ENCODE measurements at regions not wholly inside any gene's neighbourhood (a gene's known extent, or its start where the extent isn't known, plus 50 kb on each side); places are given as distances from the start of the nearest gene placed in this dataset.

GRCh38 chr18:57243624-57244179, 96.8 kb downstream of the BOD1L2 start:
- H3K9me3 ChIP-seq (ENCODE audit: control insufficient read depth, insufficient read depth, low read depth, low read length) = no peaks in the 10 kb centered on the region

GRCh38 chr18:57249179-57249578, 102.3 kb downstream of the BOD1L2 start:
- no peak overlapping the region for H3K4me2 ChIP-seq (ENCODE audit: extremely low read depth, insufficient read depth, low read length)
- H3K9me3 ChIP-seq (ENCODE audit: control insufficient read depth, insufficient read depth, low read depth, low read length) = no peaks in the 10 kb centered on the region
- H3K27me3 ChIP-seq (ENCODE audit: control insufficient read depth, insufficient read depth, low read length) = no peaks in the 10 kb centered on the region
- no peaks in the 10 kb centered on the region for H4K20me1 ChIP-seq (ENCODE audit: control insufficient read depth, extremely low read depth, insufficient read depth, low read length)
- no peak overlapping the region for H3K27ac ChIP-seq (ENCODE audit: insufficient read depth, low read length)
- no peaks in the 10 kb centered on the region for H3K36me3 ChIP-seq (ENCODE audit: control insufficient read depth, insufficient read depth, low read length)
- TF ChIP-seq EZH2 (IDR thresholded peaks at IDR 0.05; ENCODE audit: low read length, missing control alignments) = no peak
- TF ChIP-seq CTCF (conservative IDR thresholded peaks at IDR 0.05 in 1 of 2, IDR thresholded peaks at IDR 0.05 in 1 of 2; ENCODE audit: low read depth in 1 of 2, low read length in 2 of 2) = no peak
- H2AFZ ChIP-seq (ENCODE audit: low read length) = no peak overlapping the region
- no peak overlapping the region for H3K9ac ChIP-seq (ENCODE audit: insufficient read depth, low read length)
- H3K4me3 ChIP-seq (replicated peaks in 1 of 4; ENCODE audit: control extremely low read depth in 1 of 4, insufficient read depth in 1 of 4, low read depth in 3 of 4, low read length in 4 of 4) = no peak overlapping the region
- no peak for DNase-seq (ENCODE audit: low read depth in 2 of 2)
- no peaks in the 10 kb centered on the region for H3K79me2 ChIP-seq (ENCODE audit: control insufficient read depth, insufficient read depth, low read length)
- H3K4me1 ChIP-seq (ENCODE audit: control insufficient read depth, extremely low read depth, insufficient read depth, low read length) = no peaks in the 10 kb centered on the region

More at GRCh38 chr18:57243624-57244179, 96.8 kb downstream of the BOD1L2 start:
- H2AFZ ChIP-seq (ENCODE audit: low read length) = no peak overlapping the region
- no peaks in the 10 kb centered on the region for H3K4me1 ChIP-seq (ENCODE audit: control insufficient read depth, extremely low read depth, insufficient read depth, low read length)
- H3K36me3 ChIP-seq (ENCODE audit: control insufficient read depth, insufficient read depth, low read length) = no peaks in the 10 kb centered on the region
- H3K4me3 ChIP-seq (replicated peaks in 1 of 4; ENCODE audit: control extremely low read depth in 1 of 4, insufficient read depth in 1 of 4, low read depth in 3 of 4, low read length in 4 of 4) = no peak overlapping the region
- H3K27me3 ChIP-seq (ENCODE audit: control insufficient read depth, insufficient read depth, low read length) = no peaks in the 10 kb centered on the region
- no peaks in the 10 kb centered on the region for H4K20me1 ChIP-seq (ENCODE audit: control insufficient read depth, extremely low read depth, insufficient read depth, low read length)
- TF ChIP-seq EZH2 (IDR thresholded peaks at IDR 0.05; ENCODE audit: low read length, missing control alignments) = no peak
- TF ChIP-seq CTCF (conservative IDR thresholded peaks at IDR 0.05 in 1 of 2, IDR thresholded peaks at IDR 0.05 in 1 of 2; ENCODE audit: low read depth in 1 of 2, low read length in 2 of 2) = no peak
- DNase-seq (ENCODE audit: low read depth in 2 of 2) = no peak
- H3K79me2 ChIP-seq (ENCODE audit: control insufficient read depth, insufficient read depth, low read length) = no peaks in the 10 kb centered on the region
- H3K27ac ChIP-seq (ENCODE audit: insufficient read depth, low read length) = no peak overlapping the region
- no peak overlapping the region for H3K4me2 ChIP-seq (ENCODE audit: extremely low read depth, insufficient read depth, low read length)
- H3K9ac ChIP-seq (ENCODE audit: insufficient read depth, low read length) = no peak overlapping the region

GRCh38 chr18:57249883-57250282, 102.5 kb upstream of the ST8SIA3 start:
- Histone ChIP-seq H3K27ac (ENCODE audit: insufficient read depth, low read length) (no peak overlapping the region), H3K4me2 (ENCODE audit: extremely low read depth, insufficient read depth, low read length) (no peak overlapping the region), H3K36me3 (ENCODE audit: control insufficient read depth, insufficient read depth, low read length) (no peaks in the 10 kb centered on the region), H2AFZ (ENCODE audit: low read length) (no peak overlapping the region), H3K4me1 (ENCODE audit: control insufficient read depth, extremely low read depth, insufficient read depth, low read length) (no peaks in the 10 kb centered on the region), H3K9ac (ENCODE audit: insufficient read depth, low read length) (no peak overlapping the region), H3K79me2 (ENCODE audit: control insufficient read depth, insufficient read depth, low read length) (no peaks in the 10 kb centered on the region), H3K4me3 (replicated peaks in 1 of 4; ENCODE audit: control extremely low read depth in 1 of 4, insufficient read depth in 1 of 4, low read depth in 3 of 4, low read length in 4 of 4) (no peak overlapping the region), H3K9me3 (ENCODE audit: control insufficient read depth, insufficient read depth, low read depth, low read length) (no peaks in the 10 kb centered on the region), H4K20me1 (ENCODE audit: control insufficient read depth, extremely low read depth, insufficient read depth, low read length) (no peaks in the 10 kb centered on the region), H3K27me3 (ENCODE audit: control insufficient read depth, insufficient read depth, low read length) (no peaks in the 10 kb centered on the region)
- TF ChIP-seq EZH2 (IDR thresholded peaks at IDR 0.05; ENCODE audit: low read length, missing control alignments) (no peak), CTCF (conservative IDR thresholded peaks at IDR 0.05 in 1 of 2, IDR thresholded peaks at IDR 0.05 in 1 of 2; ENCODE audit: low read depth in 1 of 2, low read length in 2 of 2) (no peak)
- no peak for DNase-seq (ENCODE audit: low read depth in 2 of 2)
